Inferior parietal cortex (tissue), 1 donor: ENCODE measurements at regions not wholly inside any gene's neighbourhood (a gene's known extent, or its start where the extent isn't known, plus 50 kb on each side); places are given as distances from the start of the nearest gene placed in this dataset.
A peak's percentile ranks its signal among the peaks of the same experiment; 100 is the strongest.

Source experiments
- DNase-seq: peaks from one replicate; pipeline ENCODE4 v3.0.0-alpha.2; 2016; ENCODE audit errors: extremely low spot score

- no peak for DNase-seq
Measured at GRCh38 chr3:95923496-95924210, 890.7 kb upstream of the EPHA6 start.

GRCh38 chr3:95926904-95927501 is 887.4 kb upstream of the EPHA6 start:
- no peak for DNase-seq

- DNase-seq, result no peak
Measured at GRCh38 chr3:95934181-95934580, 880.2 kb upstream of the EPHA6 start.

DNA sequence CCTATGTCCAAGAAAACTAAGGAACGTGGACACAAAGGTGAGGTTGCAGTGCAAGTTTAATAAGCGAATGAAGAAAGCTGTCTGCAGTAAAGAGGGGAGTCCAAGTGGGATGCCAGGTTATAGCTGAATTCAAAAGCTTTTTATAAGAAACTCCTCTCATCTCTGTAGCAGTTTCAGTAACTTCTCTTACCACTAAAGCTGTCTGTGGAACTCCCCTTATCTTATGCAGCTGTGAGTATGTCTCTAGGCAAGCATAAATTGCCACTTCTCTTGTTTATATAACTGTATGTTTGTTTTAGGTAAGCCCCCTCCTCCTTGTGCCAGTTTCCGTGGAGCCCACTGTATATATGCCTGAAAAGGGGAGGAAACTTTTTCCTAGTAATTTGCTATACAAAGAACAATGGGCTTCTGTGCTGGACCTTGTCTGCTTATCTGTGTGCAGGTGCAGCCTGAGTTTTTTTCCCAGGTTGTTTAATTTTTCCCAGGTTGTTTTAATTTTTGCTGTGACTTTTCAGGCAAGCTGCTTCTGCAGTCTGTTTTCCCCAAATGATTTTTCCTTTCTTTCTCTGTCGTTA is 875.1 kb upstream of the EPHA6 start:
- DNase-seq, result no peak

DNA sequence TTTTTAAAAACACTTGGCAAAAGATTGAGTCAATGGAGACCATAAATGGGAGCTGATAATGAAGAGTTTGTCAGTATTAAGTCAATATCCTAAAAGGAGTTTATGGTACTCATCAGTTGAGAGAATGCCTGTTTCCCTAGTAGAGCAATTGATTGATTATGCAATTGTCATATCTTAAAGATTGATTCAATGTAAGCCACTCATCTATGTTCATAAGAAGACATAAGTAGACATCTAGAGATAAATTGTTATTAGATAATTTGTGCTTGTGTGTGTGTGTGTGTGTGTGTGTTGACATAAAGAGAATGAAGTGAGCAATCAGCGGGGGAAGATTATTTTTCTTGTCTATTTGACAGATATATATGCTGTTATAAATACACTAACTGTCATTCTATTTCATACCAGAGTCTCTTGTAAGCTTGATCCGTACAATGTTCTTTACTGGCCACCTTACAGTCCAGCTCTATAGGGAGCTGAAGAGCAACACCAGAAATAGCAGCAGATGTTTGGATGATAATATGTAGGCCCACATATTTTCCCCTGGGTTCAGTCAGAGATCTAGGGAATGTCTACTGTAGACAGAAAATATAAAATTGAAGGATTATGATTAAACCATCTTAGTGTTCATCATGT is 848.6 kb upstream of the EPHA6 start:
- no peak for DNase-seq

DNA sequence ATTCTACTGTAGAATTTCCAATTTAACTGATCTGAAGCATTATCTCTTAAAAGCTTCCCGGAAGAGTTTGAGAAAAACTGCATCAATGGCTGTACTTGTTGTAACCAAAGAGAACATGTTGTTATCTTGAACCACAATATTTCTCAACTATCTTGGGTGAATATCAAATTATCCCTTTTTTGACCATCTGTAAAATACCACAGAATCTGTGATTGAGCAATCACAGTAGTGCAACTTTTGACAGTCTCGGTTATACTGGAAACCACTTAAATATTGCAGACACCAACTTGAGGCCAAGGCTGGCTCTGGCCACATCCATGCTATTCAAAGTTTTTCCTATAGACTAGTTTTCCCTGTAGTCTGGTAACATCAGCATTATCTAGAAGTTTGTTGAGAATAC is 842.8 kb upstream of the EPHA6 start:
- DNase-seq, result no peak

- no peak for DNase-seq
Measured at GRCh38 chr3:95994338-95994737, 820.1 kb upstream of the EPHA6 start.

DNA sequence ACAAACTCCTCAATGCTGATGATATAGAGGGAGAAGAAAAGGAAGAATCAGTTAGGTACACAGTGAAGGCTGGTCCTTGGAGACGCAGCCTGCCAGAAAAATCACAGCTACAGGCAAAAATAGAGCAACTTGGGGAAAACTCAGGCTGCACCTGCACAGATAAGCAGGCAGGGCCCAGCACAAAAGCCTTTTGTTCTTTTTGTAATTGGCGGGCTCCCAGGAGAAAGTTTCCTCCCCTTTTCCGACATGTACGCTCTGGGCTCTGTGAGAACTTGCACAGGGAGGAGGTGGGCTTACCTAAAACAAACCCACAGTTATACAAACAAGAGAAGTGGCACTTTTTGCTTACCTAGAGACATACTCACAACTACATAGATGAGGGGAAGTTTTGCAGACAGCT is 813.4 kb upstream of the EPHA6 start:
- DNase-seq, result no peak

DNA sequence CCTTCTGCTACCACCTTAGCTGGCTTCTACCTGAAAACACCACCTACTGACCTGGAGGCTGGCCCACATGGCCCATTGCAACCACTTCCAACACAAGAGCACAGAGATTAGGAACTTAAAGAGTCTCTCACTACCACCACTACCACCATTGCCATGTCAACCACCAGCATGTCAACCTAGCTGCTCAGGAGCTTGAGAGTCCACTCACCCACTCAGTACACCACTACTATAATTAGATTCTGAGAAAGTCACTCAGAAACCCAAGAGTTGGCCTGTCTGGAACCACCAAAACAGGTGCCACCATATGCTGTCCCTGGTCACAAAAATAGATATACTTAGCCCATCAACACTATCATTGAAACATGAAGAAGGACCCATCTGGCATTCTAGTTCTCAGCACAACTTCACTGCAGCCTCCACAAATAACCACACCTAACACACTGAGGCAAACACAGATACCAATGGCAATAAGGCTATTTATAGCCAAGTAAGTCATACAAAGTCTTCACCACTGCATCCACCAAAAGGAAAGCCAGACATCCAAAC is 806.7 kb upstream of the EPHA6 start:
- DNase-seq, result no peak

- no peak for DNase-seq
Measured at GRCh38 chr3:96012939-96013338, 801.5 kb upstream of the EPHA6 start.

- peak; percentile 29 for DNase-seq
Measured at GRCh38 chr3:96017556-96017955, 796.8 kb upstream of the EPHA6 start.

- no peak for DNase-seq
Measured at GRCh38 chr3:96022676-96023075, 791.7 kb upstream of the EPHA6 start.

DNA sequence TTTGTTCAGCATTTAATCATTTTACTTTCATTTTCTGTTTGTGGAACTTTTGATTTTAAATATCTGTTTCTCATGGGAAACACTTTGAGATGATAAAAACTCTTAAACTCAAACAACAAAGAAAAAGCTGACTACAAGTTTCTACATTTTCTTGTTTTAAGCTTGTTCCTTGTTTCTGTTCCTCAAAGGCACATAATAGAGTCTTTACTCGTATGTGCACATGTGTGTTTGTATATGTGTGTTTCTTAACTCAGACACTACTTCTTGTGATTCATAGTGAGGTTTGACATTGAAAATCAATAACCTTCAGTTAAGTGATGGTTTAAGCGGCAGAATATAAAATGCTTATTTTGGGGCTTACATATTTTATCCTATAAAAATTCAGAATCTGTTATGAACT is 786.7 kb upstream of the EPHA6 start:
- no peak for DNase-seq

DNA sequence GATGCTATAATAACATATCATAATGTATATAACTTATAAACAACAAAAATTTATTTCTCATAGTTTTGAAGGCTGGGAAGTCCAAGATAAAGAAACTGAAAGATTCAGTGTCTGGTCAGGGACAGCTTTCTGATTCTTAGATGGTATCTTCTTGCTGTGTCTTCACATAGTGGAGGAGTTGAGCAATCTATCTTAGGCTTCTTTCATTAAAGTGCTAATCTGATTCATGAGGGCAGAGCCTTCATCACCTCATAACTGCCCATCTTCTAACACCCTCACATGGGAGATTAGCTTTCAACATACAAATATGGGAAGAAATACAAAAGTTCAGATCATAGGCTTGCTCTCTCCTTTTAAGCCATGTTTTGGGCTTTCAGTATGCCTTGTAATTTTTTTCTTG is 774.8 kb upstream of the EPHA6 start:
- DNase-seq, result no peak

GRCh38 chr3:96059301-96059700 is 755.1 kb upstream of the EPHA6 start:
- no peak for DNase-seq

GRCh38 chr3:96069065-96069464 is 745.3 kb upstream of the EPHA6 start:
- no peak for DNase-seq

DNA sequence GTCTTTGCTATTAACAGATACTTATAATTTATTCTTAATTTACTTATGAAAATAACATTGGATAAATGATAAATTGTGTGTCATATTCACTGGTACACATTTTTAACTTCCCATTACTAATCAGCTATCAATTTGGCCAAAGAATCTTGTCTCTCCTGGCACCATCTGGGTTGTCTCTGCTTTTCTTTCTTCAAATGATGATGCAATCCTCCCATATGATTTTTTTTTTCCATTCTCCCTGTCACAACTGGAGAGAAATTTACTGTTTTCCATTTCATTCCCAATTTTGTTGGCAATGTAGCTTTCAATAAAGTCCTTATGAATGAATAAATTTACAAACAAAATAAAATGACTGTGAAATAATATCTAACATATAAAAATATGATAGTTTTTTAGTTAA is 743.7 kb upstream of the EPHA6 start:
- no peak for DNase-seq

- no peak for DNase-seq
Measured at GRCh38 chr3:96071097-96071496, 743.3 kb upstream of the EPHA6 start.

DNA sequence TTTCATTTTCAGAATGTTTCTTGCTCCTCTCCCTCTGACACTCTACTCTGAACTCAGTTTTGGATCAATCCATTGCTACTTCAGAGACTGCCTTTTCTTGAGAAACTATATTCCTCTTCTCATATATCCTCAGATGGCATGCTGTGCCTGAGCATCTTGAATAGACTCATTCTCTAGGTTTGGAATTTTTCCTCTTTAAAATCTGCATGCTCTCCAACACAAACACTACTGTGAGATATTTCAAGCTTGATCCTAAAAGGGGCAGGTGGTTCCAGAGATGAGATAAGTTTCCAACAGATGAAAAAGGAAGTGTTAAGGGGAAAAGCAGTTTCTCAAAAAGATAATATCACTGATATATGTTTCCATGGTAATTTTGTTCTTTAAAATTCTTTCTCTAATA is 742.2 kb upstream of the EPHA6 start:
- DNase-seq, result peak; percentile 11

GRCh38 chr3:96083610-96084009 is 730.8 kb upstream of the EPHA6 start:
- no peak for DNase-seq

- DNase-seq, result no peak
Measured at GRCh38 chr3:96086018-96086417, 728.4 kb upstream of the EPHA6 start.

DNA sequence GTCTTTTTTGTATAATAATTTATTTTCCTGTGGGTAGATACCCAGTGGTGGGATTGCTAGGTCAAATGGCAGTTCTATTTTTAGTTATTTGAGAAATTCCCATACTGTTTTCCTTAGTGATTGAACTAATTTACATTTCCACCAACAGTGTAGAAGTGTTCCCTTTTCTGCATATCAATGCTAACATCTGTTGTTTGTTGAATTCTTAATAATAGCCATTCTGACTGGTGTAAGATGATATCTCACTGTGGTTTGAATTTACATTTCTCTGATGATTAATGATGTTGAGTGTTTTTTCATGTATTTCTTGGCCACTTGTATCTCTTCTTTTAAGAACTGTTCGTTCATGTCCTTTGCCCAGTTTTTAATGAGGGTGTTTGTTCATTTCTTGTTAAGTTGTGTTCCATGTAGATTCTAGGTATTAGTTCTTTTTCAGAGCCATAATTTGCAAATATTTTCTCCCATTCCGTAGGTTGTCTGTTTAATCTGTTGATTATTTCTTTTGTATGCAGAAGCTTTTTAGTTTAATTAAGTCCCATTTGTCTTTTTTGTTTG is 713.3 kb upstream of the EPHA6 start:
- DNase-seq, result no peak
